ENCODE measurements at regions not wholly inside any gene's neighbourhood (a gene's known extent, or its start where the extent isn't known, plus 50 kb on each side); places are given as distances from the start of the nearest gene placed in this dataset.

GRCh38 chr3:34219556-34219955 lies 421.1 kb downstream of the PDCD6IP start:
- no peak for DNase-seq (ENCODE audit: low read depth in 1 of 2, low spot score in 1 of 2)
- Histone ChIP-seq H3K36me3 (no peaks in the 10 kb centered on the region), H3K27ac (no peak overlapping the region), H3K4me3 (no peak overlapping the region), H3K27me3 (no peaks in the 10 kb centered on the region), H3K9me3 (ENCODE audit: low read depth) (no peaks in the 10 kb centered on the region), H3K4me1 (ENCODE audit: low read depth) (no peaks in the 10 kb centered on the region)
- no peak for TF ChIP-seq CTCF (IDR thresholded peaks at IDR 0.05; ENCODE audit: low read depth, low read length)

- Histone ChIP-seq H3K27ac (no peak overlapping the region), H3K4me3 (no peak overlapping the region), H3K27me3 (no peaks in the 10 kb centered on the region), H3K9me3 (ENCODE audit: low read depth) (no peaks in the 10 kb centered on the region), H3K4me1 (ENCODE audit: low read depth) (peaks cover 4% of the 10 kb centered on the region), H3K36me3 (no peaks in the 10 kb centered on the region)
- DNase-seq (ENCODE audit: low read depth in 1 of 2, low spot score in 1 of 2): no peak
- TF ChIP-seq CTCF (IDR thresholded peaks at IDR 0.05; ENCODE audit: low read depth, low read length): no peak
Measured at GRCh38 chr3:34225821-34226366, 427.5 kb downstream of the PDCD6IP start.

- Histone ChIP-seq H3K36me3 (no peaks in the 10 kb centered on the region), H3K9me3 (ENCODE audit: low read depth) (no peaks in the 10 kb centered on the region), H3K27me3 (no peaks in the 10 kb centered on the region), H3K4me3 (no peak overlapping the region), H3K27ac (no peak overlapping the region), H3K4me1 (ENCODE audit: low read depth) (peaks cover 4% of the 10 kb centered on the region)
- DNase-seq (ENCODE audit: low read depth in 1 of 2, low spot score in 1 of 2): peak in 1 of 2 donors; percentile 23
- no peak for TF ChIP-seq CTCF (IDR thresholded peaks at IDR 0.05; ENCODE audit: low read depth, low read length)
Measured at GRCh38 chr3:34229876-34230275, 431.4 kb downstream of the PDCD6IP start.

- no peak for TF ChIP-seq CTCF (IDR thresholded peaks at IDR 0.05; ENCODE audit: low read depth, low read length)
- Histone ChIP-seq H3K4me3 (no peak overlapping the region), H3K27ac (no peak overlapping the region), H3K4me1 (ENCODE audit: low read depth) (no peaks in the 10 kb centered on the region), H3K9me3 (ENCODE audit: low read depth) (no peaks in the 10 kb centered on the region), H3K36me3 (no peaks in the 10 kb centered on the region), H3K27me3 (no peaks in the 10 kb centered on the region)
- DNase-seq (ENCODE audit: low read depth in 1 of 2, low spot score in 1 of 2): no peak
Measured at GRCh38 chr3:34235096-34235495, 436.7 kb downstream of the PDCD6IP start.

- Histone ChIP-seq H3K36me3 (no peaks in the 10 kb centered on the region), H3K27me3 (no peaks in the 10 kb centered on the region), H3K9me3 (ENCODE audit: low read depth) (no peaks in the 10 kb centered on the region), H3K4me1 (ENCODE audit: low read depth) (peaks cover 4% of the 10 kb centered on the region), H3K27ac (no peak overlapping the region), H3K4me3 (no peak overlapping the region)
- DNase-seq (ENCODE audit: low read depth in 1 of 2, low spot score in 1 of 2): no peak
- no peak for TF ChIP-seq CTCF (IDR thresholded peaks at IDR 0.05; ENCODE audit: low read depth, low read length)
Measured at GRCh38 chr3:34237946-34238345, 439.5 kb downstream of the PDCD6IP start.

- TF ChIP-seq CTCF (IDR thresholded peaks at IDR 0.05; ENCODE audit: low read depth, low read length): no peak
Measured at GRCh38 chr3:34238407-34238806, 440.0 kb downstream of the PDCD6IP start.

More at GRCh38 chr3:34238407-34238806, 440.0 kb downstream of the PDCD6IP start:
- Histone ChIP-seq H3K4me1 (ENCODE audit: low read depth) (peaks cover 4% of the 10 kb centered on the region), H3K9me3 (ENCODE audit: low read depth) (no peaks in the 10 kb centered on the region), H3K4me3 (no peak overlapping the region), H3K27me3 (no peaks in the 10 kb centered on the region), H3K27ac (no peak overlapping the region), H3K36me3 (no peaks in the 10 kb centered on the region)
- DNase-seq (ENCODE audit: low read depth in 1 of 2, low spot score in 1 of 2): no peak

All from cardiac muscle cell (in vitro differentiated cells and primary cell).